Ishikawa (cell line): ENCODE measurements at regions not wholly inside any gene's neighbourhood (a gene's known extent, or its start where the extent isn't known, plus 50 kb on each side); places are given as distances from the start of the nearest gene placed in this dataset.

Experiments used
- CEBPB ChIP-seq: IDR thresholded peaks from 2 replicates; pipeline ENCODE4 v1.6.1; 2012
- CREB1 ChIP-seq: IDR thresholded peaks from 2 replicates; pipeline ENCODE4 v1.6.1; 2012; ENCODE audit warnings: low read depth
- EGR1 ChIP-seq: IDR thresholded peaks from 2 replicates; pipeline ENCODE4 v1.6.1; 2012
- EP300 ChIP-seq: IDR thresholded peaks from 2 replicates; pipeline ENCODE4 v1.6.1; 2012; ENCODE audit warnings: borderline replicate concordance
- FOXM1 ChIP-seq: IDR thresholded peaks from 2 replicates; pipeline ENCODE4 v1.6.1; 2012; ENCODE audit warnings: low read depth, borderline replicate concordance
- NFIC ChIP-seq: IDR thresholded peaks from 2 replicates; pipeline ENCODE4 v1.6.1; 2012
- RAD21 ChIP-seq: IDR thresholded peaks from 2 replicates; pipeline ENCODE4 v1.6.1; 2012; ENCODE audit warnings: low read depth
- TAF1 ChIP-seq: IDR thresholded peaks from 2 replicates; pipeline ENCODE4 v1.6.1; 2012; ENCODE audit warnings: low read depth, mild to moderate bottlenecking
- TCF12 ChIP-seq: IDR thresholded peaks from 2 replicates; pipeline ENCODE4 v1.6.1; 2012; ENCODE audit warnings: low read depth
- TEAD4 ChIP-seq: IDR thresholded peaks from 2 replicates; pipeline ENCODE4 v1.6.1; 2012
- YY1 ChIP-seq: IDR thresholded peaks from 2 replicates; pipeline ENCODE4 v1.6.1; 2012; ENCODE audit warnings: low read depth
- ZBTB7A ChIP-seq: IDR thresholded peaks from 2 replicates; pipeline ENCODE4 v1.6.1; 2012; ENCODE audit warnings: low read depth
- TF ChIP-seq, protein P1 (sequence below): IDR thresholded peaks from 2 replicates; pipeline ENCODE4 v1.6.1; 2012; ENCODE audit warnings: low read depth, mild to moderate bottlenecking
- TF ChIP-seq, protein P2 (sequence below): IDR thresholded peaks from 2 replicates; pipeline ENCODE4 v1.6.1; 2012
- TF ChIP-seq, protein P3 (sequence below): IDR thresholded peaks from 2 replicates; pipeline ENCODE4 v1.6.1; 2012

DNA sequence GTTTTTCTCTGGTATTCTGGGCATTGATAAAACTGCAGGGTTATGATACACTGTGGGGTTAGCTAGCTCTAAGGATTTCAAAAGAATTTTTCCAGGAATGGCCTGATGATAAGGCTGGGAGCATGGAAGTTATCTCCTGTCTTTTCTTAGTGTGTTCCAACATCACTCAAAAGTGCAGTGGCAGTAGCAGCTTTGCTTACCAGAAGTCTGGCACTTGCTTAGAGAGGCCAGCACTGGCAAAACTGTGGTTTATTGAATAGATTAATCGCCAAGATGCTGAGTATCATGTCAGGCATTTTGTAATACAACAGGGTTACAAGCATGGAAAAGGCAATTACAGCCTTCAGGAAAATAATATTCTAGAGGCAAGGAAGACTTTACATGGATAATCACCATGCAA lies 719.5 kb upstream of the GJE1 start:
- TF ChIP-seq ZBTB7A: no peak
- TF ChIP-seq TAF1: no peak
- TF ChIP-seq, protein P1, sequence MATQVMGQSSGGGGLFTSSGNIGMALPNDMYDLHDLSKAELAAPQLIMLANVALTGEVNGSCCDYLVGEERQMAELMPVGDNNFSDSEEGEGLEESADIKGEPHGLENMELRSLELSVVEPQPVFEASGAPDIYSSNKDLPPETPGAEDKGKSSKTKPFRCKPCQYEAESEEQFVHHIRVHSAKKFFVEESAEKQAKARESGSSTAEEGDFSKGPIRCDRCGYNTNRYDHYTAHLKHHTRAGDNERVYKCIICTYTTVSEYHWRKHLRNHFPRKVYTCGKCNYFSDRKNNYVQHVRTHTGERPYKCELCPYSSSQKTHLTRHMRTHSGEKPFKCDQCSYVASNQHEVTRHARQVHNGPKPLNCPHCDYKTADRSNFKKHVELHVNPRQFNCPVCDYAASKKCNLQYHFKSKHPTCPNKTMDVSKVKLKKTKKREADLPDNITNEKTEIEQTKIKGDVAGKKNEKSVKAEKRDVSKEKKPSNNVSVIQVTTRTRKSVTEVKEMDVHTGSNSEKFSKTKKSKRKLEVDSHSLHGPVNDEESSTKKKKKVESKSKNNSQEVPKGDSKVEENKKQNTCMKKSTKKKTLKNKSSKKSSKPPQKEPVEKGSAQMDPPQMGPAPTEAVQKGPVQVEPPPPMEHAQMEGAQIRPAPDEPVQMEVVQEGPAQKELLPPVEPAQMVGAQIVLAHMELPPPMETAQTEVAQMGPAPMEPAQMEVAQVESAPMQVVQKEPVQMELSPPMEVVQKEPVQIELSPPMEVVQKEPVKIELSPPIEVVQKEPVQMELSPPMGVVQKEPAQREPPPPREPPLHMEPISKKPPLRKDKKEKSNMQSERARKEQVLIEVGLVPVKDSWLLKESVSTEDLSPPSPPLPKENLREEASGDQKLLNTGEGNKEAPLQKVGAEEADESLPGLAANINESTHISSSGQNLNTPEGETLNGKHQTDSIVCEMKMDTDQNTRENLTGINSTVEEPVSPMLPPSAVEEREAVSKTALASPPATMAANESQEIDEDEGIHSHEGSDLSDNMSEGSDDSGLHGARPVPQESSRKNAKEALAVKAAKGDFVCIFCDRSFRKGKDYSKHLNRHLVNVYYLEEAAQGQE: no peak
- no peak for TF ChIP-seq EP300
- TF ChIP-seq YY1: no peak
- no peak for TF ChIP-seq RAD21
- TF ChIP-seq CEBPB: no peak
- TF ChIP-seq NFIC: no peak
- TF ChIP-seq TCF12: no peak
- TF ChIP-seq EGR1: no peak
- no peak for TF ChIP-seq CREB1
- no peak for TF ChIP-seq FOXM1
- no peak for TF ChIP-seq TEAD4
- TF ChIP-seq, protein P2, sequence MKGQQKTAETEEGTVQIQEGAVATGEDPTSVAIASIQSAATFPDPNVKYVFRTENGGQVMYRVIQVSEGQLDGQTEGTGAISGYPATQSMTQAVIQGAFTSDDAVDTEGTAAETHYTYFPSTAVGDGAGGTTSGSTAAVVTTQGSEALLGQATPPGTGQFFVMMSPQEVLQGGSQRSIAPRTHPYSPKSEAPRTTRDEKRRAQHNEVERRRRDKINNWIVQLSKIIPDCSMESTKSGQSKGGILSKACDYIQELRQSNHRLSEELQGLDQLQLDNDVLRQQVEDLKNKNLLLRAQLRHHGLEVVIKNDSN: no peak
- TF ChIP-seq, protein P3, sequence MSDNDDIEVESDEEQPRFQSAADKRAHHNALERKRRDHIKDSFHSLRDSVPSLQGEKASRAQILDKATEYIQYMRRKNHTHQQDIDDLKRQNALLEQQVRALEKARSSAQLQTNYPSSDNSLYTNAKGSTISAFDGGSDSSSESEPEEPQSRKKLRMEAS: no peak

DNA sequence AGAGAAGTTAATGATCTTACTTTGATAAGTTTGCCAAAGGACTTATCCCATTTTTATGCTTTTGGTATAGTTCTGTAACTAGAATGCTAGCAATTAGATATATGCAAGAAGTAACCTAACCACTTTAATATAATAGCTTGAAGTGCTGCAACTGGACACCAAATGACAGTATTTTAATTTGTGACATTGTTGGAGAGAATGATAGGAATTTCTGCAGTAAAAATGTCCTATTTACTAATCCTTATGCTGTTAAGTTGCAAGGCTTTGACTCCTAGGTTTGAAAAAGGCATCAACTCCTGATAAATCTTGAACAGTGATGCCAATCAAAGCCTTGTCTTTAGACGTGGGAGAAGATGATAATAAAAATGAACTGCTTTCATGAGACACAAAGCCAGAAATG lies 726.0 kb upstream of the GJE1 start:
- TF ChIP-seq NFIC: no peak
- TF ChIP-seq EGR1: no peak
- no peak for TF ChIP-seq TAF1
- TF ChIP-seq, protein P2: no peak

DNA sequence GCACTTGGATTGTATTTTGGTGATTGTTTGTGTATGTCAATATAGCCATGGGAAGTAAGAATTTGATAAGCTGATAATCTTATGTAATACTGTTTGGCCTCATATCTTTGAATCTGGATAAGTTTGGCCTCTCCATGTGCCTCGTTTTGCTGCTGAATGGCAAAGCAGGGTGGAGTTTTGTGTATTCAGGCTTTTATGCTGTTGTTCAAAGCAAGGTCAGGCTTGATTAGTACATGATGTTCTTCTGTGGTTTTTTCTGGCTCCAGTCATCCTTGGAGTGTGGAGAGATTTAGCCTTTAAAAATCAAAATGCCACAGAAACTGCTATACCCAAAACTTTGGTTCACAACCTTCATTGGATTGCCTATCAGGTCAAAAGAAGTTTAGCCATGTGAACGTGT lies 728.9 kb upstream of the GJE1 start:
- TF ChIP-seq, protein P2: no peak
- no peak for TF ChIP-seq RAD21
- no peak for TF ChIP-seq YY1
- no peak for TF ChIP-seq EP300
- TF ChIP-seq FOXM1: no peak
- TF ChIP-seq, protein P1: no peak
- no peak for TF ChIP-seq CEBPB
- no peak for TF ChIP-seq NFIC
- no peak for TF ChIP-seq TEAD4
- TF ChIP-seq CREB1: no peak
- TF ChIP-seq TAF1: no peak
- no peak for TF ChIP-seq ZBTB7A
- TF ChIP-seq EGR1: no peak
- TF ChIP-seq TCF12: no peak
- TF ChIP-seq, protein P3: no peak

DNA sequence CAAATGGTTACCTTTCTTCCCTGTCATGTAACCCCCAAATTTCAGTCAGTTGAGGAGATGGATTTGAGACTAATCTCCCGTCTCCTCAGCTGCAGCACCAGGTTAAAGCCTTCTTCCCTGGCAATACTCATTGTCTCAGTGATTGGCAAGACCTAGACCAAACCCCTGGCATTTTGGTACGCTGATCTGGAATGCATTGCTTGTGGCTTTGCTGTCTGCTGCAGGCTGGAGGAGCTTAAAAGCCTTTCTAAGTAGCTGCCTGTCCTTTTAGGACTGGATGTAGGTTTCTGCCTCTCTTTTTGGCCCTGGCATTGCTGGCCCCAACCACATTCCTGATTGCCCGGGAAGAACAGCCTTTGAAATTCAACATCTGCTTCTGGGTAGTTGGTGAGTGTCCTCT lies 729.6 kb upstream of the GJE1 start:
- TF ChIP-seq EGR1 (no peak), CEBPB (no peak), TEAD4 (no peak), TAF1 (no peak)

DNA sequence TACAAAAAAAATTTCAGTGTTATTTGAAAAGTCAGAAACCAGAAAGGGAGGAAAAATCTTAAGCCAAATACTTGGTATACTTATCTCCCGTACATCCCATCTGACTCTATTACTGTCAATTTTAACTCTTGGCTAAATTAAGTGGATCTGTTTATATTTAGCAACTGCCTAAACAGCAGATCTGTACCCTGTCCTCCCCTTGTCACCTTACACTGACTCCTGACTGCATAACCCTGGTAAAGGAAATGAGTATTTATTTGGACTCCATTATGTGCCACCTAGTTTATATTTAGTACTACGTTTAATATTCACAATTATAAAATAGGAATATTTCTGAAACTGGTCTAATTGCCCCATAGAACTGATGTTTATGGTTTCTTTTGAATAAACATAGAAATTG lies 730.2 kb upstream of the GJE1 start:
- TF ChIP-seq, protein P1: no peak
- TF ChIP-seq TEAD4 (no peak), ZBTB7A (no peak), FOXM1 (no peak), NFIC (no peak), CREB1 (no peak), CEBPB (no peak), EP300 (no peak), TAF1 (no peak), YY1 (no peak), TCF12 (no peak), EGR1 (no peak), RAD21 (no peak)
- TF ChIP-seq, protein P2: no peak
- TF ChIP-seq, protein P3: no peak
